HepG2 (cell line): ENCODE measurements at regions not wholly inside any gene's neighbourhood (a gene's known extent, or its start where the extent isn't known, plus 50 kb on each side); places are given as distances from the start of the nearest gene placed in this dataset.
"Not testable (repeated sequence)": the region's sequence is repeated elsewhere in the genome, so short reads cannot be mapped to it uniquely, and the experiment has no call there.

Experiments used
- ATAC-seq: fragments of 200-7000 bp; cut with Tn5 transposase; 3 replicates; pipeline ENCODE4 v1.9.1; 2020; ENCODE audit warnings: mild to moderate bottlenecking, moderate library complexity
- BruUV-seq: library from RNA; stranded (reverse); fragments of 400-500 nt; replicated peaks from 2 replicates; lab custom pipeline; 2021; lab: Mats Ljungman, UMichigan
- CTCF ChIA-PET: fragments of 300-600 bp; formaldehyde crosslinking; extraction: SDS; loops from one replicate; lab custom pipeline; 2021; ENCODE audit warnings: low total read pairs, inconsistent platforms, low intra/inter-chr PET ratio; lab: Yijun Ruan, JAX
- POLR2A ChIA-PET: fragments of 350-600 bp; sonication (Branson Sonifier 250); formaldehyde crosslinking; loops from one replicate; lab custom pipeline; 2020; ENCODE audit warnings: antibody characterized with exemption, inconsistent platforms; lab: Yijun Ruan, JAX
- DNase-seq: peaks from one replicate; pipeline ENCODE4 v3.0.0-alpha.2; 2015; ENCODE audit warnings: low spot score
- FAIRE-seq: peaks from 3 replicates; lab custom pipeline; 2011; peaks lifted over from hg19 to GRCh38; lab: Jason Lieb, UNC
- H2AFZ ChIP-seq: one replicate; pipeline ENCODE4 v1.6.1; 2011; ENCODE audit warnings: low read length, inconsistent platforms
- H3K27ac ChIP-seq: fragments of 300-600 bp; 3 replicates; pipeline ENCODE4 v1.8.0; 2011; ENCODE audit warnings: mixed run types, mild to moderate bottlenecking, mixed read lengths, low read length, inconsistent platforms; ENCODE audit not compliant: insufficient read depth; ENCODE audit errors: extremely low read length
- H3K27me3 ChIP-seq, 2 experiments: fragments of 200-600 bp in 1 of 2; 2 replicates in 1 of 2; 3 replicates in 1 of 2; pipeline versions ENCODE4 v1.6.0 to v1.8.0; 2011; ENCODE audit warnings: low read length in 2 of 2, mild to moderate bottlenecking in 2 of 2, moderate library complexity in 2 of 2, inconsistent platforms in 1 of 2; ENCODE audit not compliant: insufficient read depth in 2 of 2, control insufficient read depth in 1 of 2
- H3K36me3 ChIP-seq, 2 experiments: fragments of 200-600 bp in 1 of 2; replicated peaks in 1 of 2; 2 replicates in 1 of 2; 3 replicates in 1 of 2; pipeline versions ENCODE4 v1.5.1 to v1.8.0; 2011; ENCODE audit warnings: low read length in 2 of 2, inconsistent platforms in 1 of 2; ENCODE audit not compliant: insufficient read depth in 2 of 2, control insufficient read depth in 1 of 2
- H3K4me1 ChIP-seq: 2 replicates; pipeline ENCODE4 v1.5.1; 2012; ENCODE audit warnings: low read length, inconsistent platforms; ENCODE audit not compliant: insufficient read depth
- H3K4me2 ChIP-seq: 2 replicates; pipeline ENCODE4 v1.6.0; 2011; ENCODE audit warnings: low read depth, low read length, inconsistent platforms
- H3K4me3 ChIP-seq, 3 experiments: fragments of 200-600 bp in 1 of 3; sonication (generic), shearing (Covaris generic) in 1 of 3; replicated peaks in 1 of 3; 2 replicates each; pipeline ENCODE4 v1.5.1; 2011 to 2016; ENCODE audit warnings: low read length in 3 of 3, inconsistent platforms in 2 of 3, low read depth in 2 of 3, mild to moderate bottlenecking in 2 of 3, control low read depth in 1 of 3, mixed read lengths in 1 of 3; ENCODE audit not compliant: insufficient read depth in 1 of 3
- H3K79me2 ChIP-seq: one replicate; pipeline ENCODE4 v1.6.1; 2011; ENCODE audit warnings: low read length, inconsistent platforms; ENCODE audit not compliant: insufficient read depth
- H3K9ac ChIP-seq: 2 replicates; pipeline ENCODE4 v1.6.0; 2011; ENCODE audit warnings: mild to moderate bottlenecking, low read depth, low read length, inconsistent platforms; ENCODE audit not compliant: insufficient read depth
- H3K9me3 ChIP-seq: 2 replicates; pipeline ENCODE4 v1.5.1; 2012; ENCODE audit warnings: mild to moderate bottlenecking, low read length
- H4K20me1 ChIP-seq: 2 replicates; pipeline ENCODE4 v1.6.0; 2011; ENCODE audit warnings: inconsistent platforms, mild to moderate bottlenecking, low read length, moderate library complexity; ENCODE audit not compliant: insufficient read depth
- CREB1 ChIP-seq, 2 experiments: fragments of 450-650 bp in 1 of 2; IDR thresholded peaks; 2 replicates each; pipeline ENCODE4 v1.6.1; 2016 to 2017; ENCODE audit warnings: control low read depth in 1 of 2, mild to moderate bottlenecking in 1 of 2, missing compliant biosample characterization in 1 of 2, missing genetic modification characterization in 1 of 2
- FOXO1 ChIP-seq: sonication (generic); formaldehyde crosslinking; IDR thresholded peaks from 2 replicates; pipeline ENCODE4 v1.4.0; 2020; ENCODE audit warnings: missing genetic modification reagents
- HNF4G ChIP-seq, 2 experiments: sonication (generic) in 1 of 2; formaldehyde crosslinking in 1 of 2; IDR thresholded peaks; 2 replicates each; pipeline versions ENCODE4 v1.4.0 to v1.6.1; 2011 to 2020; ENCODE audit warnings: borderline replicate concordance in 2 of 2, low read depth in 2 of 2, mild to moderate bottlenecking in 2 of 2, low read length in 1 of 2, missing genetic modification reagents in 1 of 2, moderate library complexity in 1 of 2
- MATR3 ChIP-seq: sonication (generic); formaldehyde crosslinking; IDR thresholded peaks from 2 replicates; pipeline ENCODE4 v1.4.0; 2020; ENCODE audit warnings: missing genetic modification reagents
- MTF2 ChIP-seq: sonication (generic); formaldehyde crosslinking; IDR thresholded peaks from 2 replicates; pipeline ENCODE4 v1.5.0; 2020; ENCODE audit warnings: missing genetic modification reagents, borderline replicate concordance
- ZSCAN30 ChIP-seq: sonication (generic); formaldehyde crosslinking; IDR thresholded peaks from 2 replicates; pipeline ENCODE4 v1.5.0; 2020; ENCODE audit warnings: mild to moderate bottlenecking, missing genetic modification reagents
- WGBS: methylation state at CpG from one replicate; pipeline ENCODE4 v1.1.6; 2017; ENCODE audit warnings: low lambda C conversion rate; 5-methylcytosine and 5-hydroxymethylcytosine counted together
- in situ Hi-C: cut with HindIII; loops from 2 replicates; pipeline ENCODE4 v1.10.0; 2017; ENCODE audit warnings: low pct_unique_long_range_greater_than_20kb; ENCODE audit not compliant: extremely low pct_ligation_motif_present
- intact Hi-C: fragments of 100-400 bp; cut with micrococcal nuclease; formaldehyde crosslinking; loops from one replicate; pipeline ENCODE4 v1.10.0; 2022; ENCODE audit not compliant: unreplicated experiment
- TF ChIP-seq, protein P1 (sequence below): sonication (generic); formaldehyde crosslinking; IDR thresholded peaks from 2 replicates; pipeline ENCODE4 v1.5.1; 2020; ENCODE audit warnings: mild to moderate bottlenecking, missing genetic modification reagents, borderline replicate concordance

DNA sequence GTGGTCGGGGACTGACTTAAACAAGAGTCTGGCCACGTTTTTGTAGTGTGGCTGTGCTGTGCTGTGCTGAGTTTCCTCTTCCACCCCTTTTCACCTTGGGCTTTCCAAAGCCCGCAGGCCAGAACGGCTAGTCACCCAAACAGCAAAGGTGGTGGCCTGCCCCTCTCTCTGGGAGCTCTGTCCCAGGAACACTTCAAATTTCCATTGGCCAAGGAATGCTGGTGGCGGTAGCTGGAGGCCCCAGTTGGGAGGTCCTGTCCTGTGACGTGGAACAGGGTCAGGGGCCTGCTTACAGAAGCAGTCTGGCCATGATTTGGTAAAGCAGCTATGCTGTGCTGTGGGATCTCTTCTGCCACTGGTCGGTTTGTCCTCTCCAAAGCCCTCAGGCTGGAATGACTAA, 628.1 kb upstream of the DEFB115 start:
- DNase-seq; CTCF ChIA-PET; intact Hi-C loops; H3K27ac ChIP-seq; H3K79me2 ChIP-seq; H3K4me3 ChIP-seq; H4K20me1 ChIP-seq; H3K4me2 ChIP-seq; in situ Hi-C loops; H3K9ac ChIP-seq; H2AFZ ChIP-seq; H3K36me3 ChIP-seq; H3K4me1 ChIP-seq; H3K27me3 ChIP-seq; POLR2A ChIA-PET; FAIRE-seq; ATAC-seq; TF ChIP-seq CREB1 (CRISPR knock-in tag; IDR thresholded peaks at IDR 0.05): not testable (repeated sequence)
- TF ChIP-seq CREB1 (IDR thresholded peaks at IDR 0.05) = 0 out of 2 replicates have a peak, but pooled peaks have one; percentile 3
- TSS peak; percentile 83 for BruUV-seq
- WGBS = 15% methylated on average over 5 of the region's 7 CpGs
- H3K9me3 ChIP-seq = 0 out of 2 replicates have a peak, but pooled peaks cover 13% of the 10 kb centered on the region

DNA sequence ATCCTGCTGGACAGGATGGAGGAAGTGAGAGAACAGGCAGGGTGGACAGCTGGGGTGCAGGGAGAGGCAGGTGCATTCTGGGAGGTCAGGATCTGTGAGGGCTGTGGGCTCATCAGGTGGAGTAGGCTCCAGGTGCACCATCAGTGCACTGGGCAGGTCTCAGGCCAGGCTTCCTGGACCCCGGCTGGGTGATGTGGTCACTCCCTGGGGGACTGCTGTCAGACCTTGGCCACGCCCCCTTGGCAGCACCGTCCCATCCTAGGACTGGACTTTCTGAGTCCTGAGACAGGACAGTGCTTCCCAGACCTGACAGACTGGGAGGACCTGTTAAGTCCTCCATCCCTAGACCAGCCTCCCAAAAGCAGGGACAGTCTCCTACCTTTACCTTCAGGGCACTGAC, 626.7 kb upstream of the DEFB115 start:
- BruUV-seq = no TSS peak
- H3K27me3 ChIP-seq = no peaks in the 10 kb centered on the region
- 0 out of 2 replicates have a peak, but pooled peaks cover 13% of the 10 kb centered on the region for H3K9me3 ChIP-seq
- no peaks in the 10 kb centered on the region for H3K36me3 ChIP-seq
- ChIA-PET CTCF (no interaction called here), POLR2A (no interaction called here)
- WGBS = no CpG with 5 or more reads among the region's 3 CpGs
- no peak overlapping the region for H2AFZ ChIP-seq
- H3K4me1 ChIP-seq = no peaks in the 10 kb centered on the region
- in situ Hi-C loops = no loop called here
- no peak for ATAC-seq
- H4K20me1 ChIP-seq = no peaks in the 10 kb centered on the region
- H3K4me3 ChIP-seq = no peak overlapping the region
- H3K27ac ChIP-seq = no peak overlapping the region
- no peak overlapping the region for H3K9ac ChIP-seq
- intact Hi-C loops = no loop called here
- no peak for FAIRE-seq
- H3K4me2 ChIP-seq = no peak overlapping the region
- no peaks in the 10 kb centered on the region for H3K79me2 ChIP-seq
- no peak for DNase-seq
- TF ChIP-seq MTF2 (CRISPR knock-in tag) (no peak), HNF4G (IDR thresholded peaks at IDR 0.05; ENCODE audit: borderline replicate concordance, low read depth, low read length) (no peak), HNF4G (CRISPR knock-in tag; IDR thresholded peaks at IDR 0.05; ENCODE audit: borderline replicate concordance, low read depth) (no peak), MATR3 (CRISPR knock-in tag) (no peak), FOXO1 (CRISPR knock-in tag) (no peak), ZSCAN30 (no peak)
- TF ChIP-seq, protein P1, sequence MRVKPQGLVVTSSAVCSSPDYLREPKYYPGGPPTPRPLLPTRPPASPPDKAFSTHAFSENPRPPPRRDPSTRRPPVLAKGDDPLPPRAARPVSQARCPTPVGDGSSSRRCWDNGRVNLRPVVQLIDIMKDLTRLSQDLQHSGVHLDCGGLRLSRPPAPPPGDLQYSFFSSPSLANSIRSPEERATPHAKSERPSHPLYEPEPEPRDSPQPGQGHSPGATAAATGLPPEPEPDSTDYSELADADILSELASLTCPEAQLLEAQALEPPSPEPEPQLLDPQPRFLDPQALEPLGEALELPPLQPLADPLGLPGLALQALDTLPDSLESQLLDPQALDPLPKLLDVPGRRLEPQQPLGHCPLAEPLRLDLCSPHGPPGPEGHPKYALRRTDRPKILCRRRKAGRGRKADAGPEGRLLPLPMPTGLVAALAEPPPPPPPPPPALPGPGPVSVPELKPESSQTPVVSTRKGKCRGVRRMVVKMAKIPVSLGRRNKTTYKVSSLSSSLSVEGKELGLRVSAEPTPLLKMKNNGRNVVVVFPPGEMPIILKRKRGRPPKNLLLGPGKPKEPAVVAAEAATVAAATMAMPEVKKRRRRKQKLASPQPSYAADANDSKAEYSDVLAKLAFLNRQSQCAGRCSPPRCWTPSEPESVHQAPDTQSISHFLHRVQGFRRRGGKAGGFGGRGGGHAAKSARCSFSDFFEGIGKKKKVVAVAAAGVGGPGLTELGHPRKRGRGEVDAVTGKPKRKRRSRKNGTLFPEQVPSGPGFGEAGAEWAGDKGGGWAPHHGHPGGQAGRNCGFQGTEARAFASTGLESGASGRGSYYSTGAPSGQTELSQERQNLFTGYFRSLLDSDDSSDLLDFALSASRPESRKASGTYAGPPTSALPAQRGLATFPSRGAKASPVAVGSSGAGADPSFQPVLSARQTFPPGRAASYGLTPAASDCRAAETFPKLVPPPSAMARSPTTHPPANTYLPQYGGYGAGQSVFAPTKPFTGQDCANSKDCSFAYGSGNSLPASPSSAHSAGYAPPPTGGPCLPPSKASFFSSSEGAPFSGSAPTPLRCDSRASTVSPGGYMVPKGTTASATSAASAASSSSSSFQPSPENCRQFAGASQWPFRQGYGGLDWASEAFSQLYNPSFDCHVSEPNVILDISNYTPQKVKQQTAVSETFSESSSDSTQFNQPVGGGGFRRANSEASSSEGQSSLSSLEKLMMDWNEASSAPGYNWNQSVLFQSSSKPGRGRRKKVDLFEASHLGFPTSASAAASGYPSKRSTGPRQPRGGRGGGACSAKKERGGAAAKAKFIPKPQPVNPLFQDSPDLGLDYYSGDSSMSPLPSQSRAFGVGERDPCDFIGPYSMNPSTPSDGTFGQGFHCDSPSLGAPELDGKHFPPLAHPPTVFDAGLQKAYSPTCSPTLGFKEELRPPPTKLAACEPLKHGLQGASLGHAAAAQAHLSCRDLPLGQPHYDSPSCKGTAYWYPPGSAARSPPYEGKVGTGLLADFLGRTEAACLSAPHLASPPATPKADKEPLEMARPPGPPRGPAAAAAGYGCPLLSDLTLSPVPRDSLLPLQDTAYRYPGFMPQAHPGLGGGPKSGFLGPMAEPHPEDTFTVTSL (CRISPR knock-in tag) = no peak
